IMR-90 (cell line): ENCODE measurements at regions not wholly inside any gene's neighbourhood (a gene's known extent, or its start where the extent isn't known, plus 50 kb on each side); places are given as distances from the start of the nearest gene placed in this dataset.

Experiments used
- ATAC-seq: fragments of 200-7000 bp; cut with Tn5 transposase; 2 replicates; pipeline ENCODE4 v1.9.1; 2020; ENCODE audit warnings: low read depth, mild to moderate bottlenecking, moderate library complexity
- BruUV-seq: library from RNA; stranded (reverse); fragments of 400-500 nt; replicated peaks from 2 replicates; lab custom pipeline; 2021; lab: Mats Ljungman, UMichigan
- CTCF ChIA-PET: fragments of 300-600 bp; formaldehyde crosslinking; extraction: SDS; loops from one replicate; lab custom pipeline; 2021; ENCODE audit warnings: antibody characterized with exemption; lab: Yijun Ruan, JAX
- POLR2A ChIA-PET: fragments of 300-600 bp; sonication (Branson Sonifier 250); formaldehyde crosslinking; loops from one replicate; lab custom pipeline; 2022; ENCODE audit warnings: antibody characterized with exemption; ENCODE audit not compliant: unreplicated experiment; lab: Charles Lee
- DNase-seq: peaks from one replicate; pipeline ENCODE4 v3.0.0; 2013
- H2AFZ ChIP-seq: replicated peaks from 2 replicates; pipeline ENCODE3; 2013; ENCODE audit warnings: low read length, mild to moderate bottlenecking; ENCODE audit not compliant: poor library complexity
- H2AK5ac ChIP-seq: 2 replicates; pipeline ENCODE4 v1.6.1; 2013; ENCODE audit warnings: low read depth, low read length, inconsistent platforms
- H2AK9ac ChIP-seq: replicated peaks from 2 replicates; pipeline ENCODE3; 2013; ENCODE audit warnings: mild to moderate bottlenecking, low read depth, low read length, moderate library complexity; ENCODE audit not compliant: poor library complexity
- H2BK120ac ChIP-seq: 2 replicates; pipeline ENCODE4 v1.6.1; 2013; ENCODE audit warnings: low read depth, low read length, inconsistent platforms
- H2BK15ac ChIP-seq: 3 replicates; pipeline ENCODE4 v1.6.1; 2013; ENCODE audit warnings: low read depth, low read length, inconsistent platforms
- H2BK20ac ChIP-seq: 2 replicates; pipeline ENCODE4 v1.6.1; 2013; ENCODE audit warnings: low read depth, mild to moderate bottlenecking, inconsistent platforms, low read length, moderate library complexity
- H2BK5ac ChIP-seq: 2 replicates; pipeline ENCODE4 v1.6.1; 2013; ENCODE audit warnings: mild to moderate bottlenecking, low read depth, low read length, inconsistent platforms; ENCODE audit not compliant: poor library complexity, severe bottlenecking
- H3K14ac ChIP-seq: replicated peaks from 2 replicates; pipeline ENCODE4 v1.6.1; 2013; ENCODE audit warnings: low read depth, low read length, inconsistent platforms
- H3K18ac ChIP-seq: 2 replicates; pipeline ENCODE4 v1.6.1; 2013; ENCODE audit warnings: low read depth, low read length, control low read depth
- H3K23ac ChIP-seq: 2 replicates; pipeline ENCODE4 v1.6.1; 2013; ENCODE audit warnings: low read depth, low read length, inconsistent platforms
- H3K27ac ChIP-seq: 2 replicates; pipeline ENCODE4 v1.5.1; 2013; ENCODE audit warnings: mild to moderate bottlenecking, control low read depth, low read length; ENCODE audit not compliant: insufficient read depth
- H3K27me3 ChIP-seq: 2 replicates; pipeline ENCODE4 v1.6.1; 2013; ENCODE audit warnings: low read length; ENCODE audit not compliant: control insufficient read depth, insufficient read depth
- H3K36me3 ChIP-seq: 2 replicates; pipeline ENCODE4 v1.6.1; 2013; ENCODE audit warnings: low read length, mixed read lengths; ENCODE audit not compliant: control insufficient read depth, insufficient read depth
- H3K4ac ChIP-seq: 2 replicates; pipeline ENCODE4 v1.6.1; 2013; ENCODE audit warnings: low read depth, low read length, inconsistent platforms
- H3K4me1 ChIP-seq: 2 replicates; pipeline ENCODE4 v1.6.1; 2013; ENCODE audit warnings: low read length, mixed read lengths; ENCODE audit not compliant: control insufficient read depth, insufficient read depth
- H3K4me2 ChIP-seq: 2 replicates; pipeline ENCODE4 v1.6.1; 2013; ENCODE audit warnings: low read depth, mild to moderate bottlenecking, control low read depth, low read length, moderate library complexity
- H3K4me3 ChIP-seq: 2 replicates; pipeline ENCODE4 v1.5.1; 2013; ENCODE audit warnings: low read depth, mild to moderate bottlenecking, control low read depth, low read length, moderate library complexity; ENCODE audit not compliant: insufficient read depth
- H3K56ac ChIP-seq: 2 replicates; pipeline ENCODE4 v1.6.1; 2013; ENCODE audit warnings: low read length, inconsistent platforms; ENCODE audit not compliant: insufficient read depth; ENCODE audit errors: extremely low read depth
- H3K79me1 ChIP-seq, 2 experiments: 2 replicates each; pipeline ENCODE4 v1.6.1; 2013; ENCODE audit warnings: low read length in 2 of 2, inconsistent platforms in 1 of 2, low read depth in 1 of 2
- H3K9ac ChIP-seq: 2 replicates; pipeline ENCODE4 v1.6.1; 2013; ENCODE audit warnings: low read depth, low read length, control low read depth
- H3K9me1 ChIP-seq: 2 replicates; pipeline ENCODE4 v1.6.1; 2013; ENCODE audit warnings: low read length, inconsistent platforms; ENCODE audit not compliant: insufficient read depth
- H3K9me3 ChIP-seq: 2 replicates; pipeline ENCODE4 v1.6.1; 2013; ENCODE audit warnings: low read length; ENCODE audit not compliant: control insufficient read depth, insufficient read depth
- H4K20me1 ChIP-seq: 2 replicates; pipeline ENCODE4 v1.6.1; 2013; ENCODE audit warnings: low read length, inconsistent platforms; ENCODE audit not compliant: insufficient read depth
- H4K5ac ChIP-seq: 2 replicates; pipeline ENCODE4 v1.6.1; 2013; ENCODE audit warnings: mild to moderate bottlenecking, low read depth, low read length, control low read depth
- H4K8ac ChIP-seq, 2 experiments: 2 replicates each; pipeline ENCODE4 v1.6.1; 2013; ENCODE audit warnings: low read depth in 2 of 2, low read length in 2 of 2, control low read depth in 1 of 2, inconsistent platforms in 1 of 2
- H4K91ac ChIP-seq: 2 replicates; pipeline ENCODE4 v1.6.1; 2013; ENCODE audit warnings: low read depth, low read length, inconsistent platforms; ENCODE audit not compliant: insufficient read depth
- NFE2L2 ChIP-seq: fragments of 150-350 bp; IDR thresholded peaks from 2 replicates; pipeline ENCODE4 v1.6.1; 2016; ENCODE audit warnings: low read depth, mild to moderate bottlenecking, low read length
- POLR2A ChIP-seq: IDR thresholded peaks from 2 replicates; pipeline ENCODE4 v1.6.1; 2012; ENCODE audit warnings: mild to moderate bottlenecking, low read depth, low read length
- RAD21 ChIP-seq: IDR thresholded peaks from 2 replicates; pipeline ENCODE4 v1.6.1; 2012; ENCODE audit warnings: low read length, improper control_type of control experiment
- RFX5 ChIP-seq: IDR thresholded peaks from 2 replicates; pipeline ENCODE4 v1.8.0; 2012; ENCODE audit warnings: low read depth, mild to moderate bottlenecking, low read length, moderate library complexity
- SMC3 ChIP-seq: fragments of 150-350 bp; IDR thresholded peaks from 2 replicates; pipeline ENCODE4 v1.6.1; 2016; ENCODE audit warnings: low read depth, mild to moderate bottlenecking, antibody characterized with exemption, low read length, moderate library complexity
- WGBS, 2 experiments: methylation state at CpG; one replicate each; pipeline versions ENCODE4 v1.1.5 to v1.1.7; 2013; ENCODE audit warnings: missing lambda C conversion rate in 2 of 2; ENCODE audit not compliant: insufficient read length in 1 of 2; ENCODE audit errors: extremely low coverage in 2 of 2; 5-methylcytosine and 5-hydroxymethylcytosine counted together
- dilution Hi-C: fragments of 300-500 bp; cut with HindIII; formaldehyde crosslinking; loops from one replicate; pipeline ENCODE4 v1.14.3; 2018; ENCODE audit warnings: low sequenced_read_pairs; ENCODE audit not compliant: unreplicated experiment
- in situ Hi-C: fragments of 300-500 bp; cut with MboI; formaldehyde crosslinking; loops from 3 replicates; pipeline ENCODE4 v1.14.3; 2019; ENCODE audit warnings: low sequenced_read_pairs, inconsistent platforms, mixed read lengths
- intact Hi-C: fragments of 100-400 bp; cut with micrococcal nuclease; formaldehyde crosslinking; loops from 2 replicates; pipeline ENCODE4 v1.10.0; 2022
- TF ChIP-seq, protein P1 (sequence below): fragments of 150-350 bp; IDR thresholded peaks from 2 replicates; pipeline ENCODE4 v1.6.1; 2017; ENCODE audit warnings: mild to moderate bottlenecking, antibody characterized with exemption, low read length, low read depth

DNA sequence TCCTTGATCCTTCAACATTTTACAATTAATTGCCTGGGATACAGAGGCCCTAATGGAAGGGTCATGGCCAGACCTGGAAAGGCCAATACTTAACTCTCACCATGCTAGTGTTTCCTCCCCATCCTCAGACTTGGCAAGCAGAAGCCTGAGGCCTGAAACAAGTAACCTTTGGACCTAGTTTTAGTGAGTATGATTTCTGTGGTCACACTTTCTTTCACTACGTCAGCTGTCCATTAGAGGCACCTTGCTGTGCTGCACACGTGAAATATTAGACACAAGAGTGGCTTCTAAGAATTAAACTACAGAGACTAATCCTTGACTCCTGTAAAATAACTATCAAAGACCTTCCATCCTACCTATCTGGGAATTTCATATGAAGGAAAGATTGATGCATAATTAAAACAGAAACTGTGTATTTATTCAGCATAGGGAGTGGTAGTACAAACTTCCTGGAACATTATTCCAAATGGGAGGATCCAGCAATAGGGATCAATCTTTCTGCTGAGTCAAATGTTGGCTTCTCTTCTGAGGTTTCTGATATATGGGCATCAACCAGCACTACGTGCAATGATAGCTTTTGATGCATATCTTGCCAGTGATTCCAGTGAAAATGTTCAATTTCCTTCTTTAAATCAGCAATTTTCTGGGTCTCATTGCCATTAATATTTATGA, 249.7 kb downstream of the IKZF2 start:
- Histone ChIP-seq H2AK9ac (no peak overlapping the region), H3K18ac (no peak overlapping the region), H4K91ac (no peak overlapping the region), H3K36me3 (no peaks in the 10 kb centered on the region), H2BK15ac (no peak overlapping the region), H3K4ac (no peak overlapping the region), H4K20me1 (no peaks in the 10 kb centered on the region), H2BK20ac (no peak overlapping the region), H2BK120ac (no peak overlapping the region), H2AFZ (no peak overlapping the region), H3K4me2 (no peak overlapping the region), H3K14ac (no peak overlapping the region), H3K27ac (no peak overlapping the region), H3K23ac (no peak overlapping the region), H3K56ac (no peak overlapping the region), H3K9ac (no peak overlapping the region), H3K79me1 (no peaks in the 10 kb centered on the region), H3K9me3 (no peaks in the 10 kb centered on the region), H2BK5ac (no peak overlapping the region), H2AK5ac (no peak overlapping the region), H3K4me1 (no peaks in the 10 kb centered on the region), H3K4me3 (no peak overlapping the region), H4K8ac (no peak overlapping the region), H3K27me3 (no peaks in the 10 kb centered on the region), H3K9me1 (no peaks in the 10 kb centered on the region), H4K5ac (no peak overlapping the region)
- ATAC-seq (no peak), DNase-seq (no peak)
- CTCF ChIA-PET, result no interaction called here
- intact Hi-C loops (no loop called here), dilution Hi-C loops (no loop called here), in situ Hi-C loops (no loop called here)
- BruUV-seq, result no TSS peak
- POLR2A ChIA-PET, result interaction anchor here (0.6 kb wide), 1 partner anchor 193 kb away, joined by 3 read pairs; no protein-coding TSS in a partner anchor
- no CpG with 5 or more reads among the region's 3 CpGs for WGBS, 2 experiments
- TF ChIP-seq NFE2L2, result no peak
- TF ChIP-seq RAD21, result no peak
- no peak for TF ChIP-seq SMC3
- no peak for TF ChIP-seq RFX5
- TF ChIP-seq, protein P1, sequence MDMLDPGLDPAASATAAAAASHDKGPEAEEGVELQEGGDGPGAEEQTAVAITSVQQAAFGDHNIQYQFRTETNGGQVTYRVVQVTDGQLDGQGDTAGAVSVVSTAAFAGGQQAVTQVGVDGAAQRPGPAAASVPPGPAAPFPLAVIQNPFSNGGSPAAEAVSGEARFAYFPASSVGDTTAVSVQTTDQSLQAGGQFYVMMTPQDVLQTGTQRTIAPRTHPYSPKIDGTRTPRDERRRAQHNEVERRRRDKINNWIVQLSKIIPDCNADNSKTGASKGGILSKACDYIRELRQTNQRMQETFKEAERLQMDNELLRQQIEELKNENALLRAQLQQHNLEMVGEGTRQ, result no peak
- no peak for TF ChIP-seq POLR2A
